Caki2 (cell line): ENCODE measurements at regions not wholly inside any gene's neighbourhood (a gene's known extent, or its start where the extent isn't known, plus 50 kb on each side); places are given as distances from the start of the nearest gene placed in this dataset.
"Not testable (repeated sequence)": the region's sequence is repeated elsewhere in the genome, so short reads cannot be mapped to it uniquely, and the experiment has no call there.

ENCODE experiments used
- DNase-seq: peaks from one replicate; pipeline ENCODE4 v3.0.0-alpha.2; 2015; ENCODE audit warnings: low read depth
- in situ Hi-C: cut with HindIII; loops from 2 replicates; pipeline ENCODE4 v1.10.0; 2016; ENCODE audit warnings: low sequenced_read_pairs, low pct_unique_long_range_greater_than_20kb, mixed read lengths

DNA sequence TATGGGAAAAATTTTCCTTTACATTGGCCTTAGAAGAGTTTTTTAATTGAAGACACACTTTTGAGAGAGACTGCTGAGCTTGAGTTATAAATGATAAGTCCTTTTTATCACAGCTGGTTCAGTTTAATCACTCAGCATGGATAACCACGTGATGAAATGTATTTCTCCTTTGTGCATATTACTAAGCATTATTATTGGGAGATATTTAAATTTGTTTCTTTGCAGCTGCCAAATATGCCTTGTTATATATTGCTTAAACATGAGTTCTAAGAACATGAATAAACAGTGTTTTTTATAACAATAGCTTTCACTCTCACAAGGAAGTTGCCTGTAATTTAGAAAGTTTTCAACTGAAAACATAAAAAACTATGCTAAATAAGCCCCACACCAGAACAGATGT is 293.5 kb upstream of the LRFN5 start:
- no peak for DNase-seq
- in situ Hi-C loops: no loop called here

DNA sequence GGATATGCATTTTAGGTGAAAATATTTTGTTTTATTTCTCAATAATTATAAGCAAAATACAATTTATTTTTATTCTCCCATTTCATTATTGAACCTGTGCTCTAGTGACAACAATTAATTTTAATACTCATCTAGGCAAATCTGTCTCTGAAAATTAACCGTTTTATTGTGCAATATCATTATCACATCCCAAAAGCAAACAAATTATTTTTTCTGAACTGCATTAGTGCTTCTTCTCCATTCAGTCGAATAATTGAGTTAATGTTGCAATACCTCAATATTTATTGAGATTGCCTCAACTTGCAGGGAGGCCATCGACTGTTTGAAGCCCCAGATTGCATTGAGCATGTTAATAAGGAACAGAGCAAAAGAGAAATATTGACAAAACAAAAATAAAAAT is 303.2 kb upstream of the LRFN5 start:
- in situ Hi-C loops: no loop called here
- no peak for DNase-seq

DNA sequence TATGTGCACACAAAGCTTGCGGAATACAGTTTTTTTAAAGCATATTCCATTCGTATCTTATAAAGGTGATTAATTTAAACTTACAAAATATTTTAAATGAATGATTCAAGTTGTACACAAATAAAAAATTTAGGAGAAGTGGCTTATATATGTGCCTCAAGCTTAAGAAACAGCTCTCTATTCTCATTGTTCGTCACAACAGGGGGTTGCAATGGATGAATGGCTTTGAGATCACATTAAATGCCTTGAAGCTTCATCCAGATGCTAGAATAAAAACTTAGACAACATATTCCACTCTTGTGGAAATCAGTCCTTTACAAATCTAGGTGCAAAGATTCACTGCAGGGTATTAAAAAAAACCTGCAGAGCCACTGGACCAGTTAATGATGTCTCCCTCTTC is 303.9 kb upstream of the LRFN5 start:
- in situ Hi-C loops: no loop called here
- no peak for DNase-seq

DNA sequence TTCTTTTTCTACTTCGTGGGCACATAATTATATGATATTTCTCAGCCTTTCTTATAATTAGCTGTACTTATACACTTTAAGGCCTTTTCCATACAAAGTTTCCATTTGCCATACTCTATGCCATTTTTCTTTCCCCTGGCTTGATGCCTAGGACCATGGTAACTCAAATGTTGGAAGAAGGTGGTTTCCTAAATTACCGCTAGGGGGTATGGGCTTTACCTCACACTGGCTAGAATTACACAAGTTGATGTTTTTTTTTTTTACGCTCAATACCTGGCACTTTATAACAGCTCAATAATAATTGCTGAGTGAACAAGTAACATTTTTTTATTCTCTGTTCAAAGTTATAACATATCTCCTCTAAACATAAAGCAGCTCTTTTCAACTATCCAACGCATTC is 306.8 kb upstream of the LRFN5 start:
- in situ Hi-C loops: no loop called here
- no peak for DNase-seq

DNA sequence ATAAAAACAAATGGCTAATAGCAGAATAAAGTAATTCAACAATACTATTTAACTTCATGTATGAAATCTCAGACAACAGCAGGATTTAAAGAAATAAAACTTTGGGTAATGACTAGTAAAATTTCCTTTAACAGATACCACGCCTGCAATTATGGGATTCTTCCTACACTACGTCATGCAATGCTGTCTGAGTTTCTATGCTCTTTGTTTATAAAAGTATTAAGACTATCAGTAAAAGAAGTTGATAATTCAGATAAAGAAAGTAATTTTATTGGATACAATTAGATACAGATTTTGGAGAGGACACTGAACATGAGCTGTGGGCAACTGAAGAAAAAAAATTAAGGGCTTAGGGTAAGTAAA is 308.4 kb upstream of the LRFN5 start:
- DNase-seq: no peak
- in situ Hi-C loops: no loop called here

DNA sequence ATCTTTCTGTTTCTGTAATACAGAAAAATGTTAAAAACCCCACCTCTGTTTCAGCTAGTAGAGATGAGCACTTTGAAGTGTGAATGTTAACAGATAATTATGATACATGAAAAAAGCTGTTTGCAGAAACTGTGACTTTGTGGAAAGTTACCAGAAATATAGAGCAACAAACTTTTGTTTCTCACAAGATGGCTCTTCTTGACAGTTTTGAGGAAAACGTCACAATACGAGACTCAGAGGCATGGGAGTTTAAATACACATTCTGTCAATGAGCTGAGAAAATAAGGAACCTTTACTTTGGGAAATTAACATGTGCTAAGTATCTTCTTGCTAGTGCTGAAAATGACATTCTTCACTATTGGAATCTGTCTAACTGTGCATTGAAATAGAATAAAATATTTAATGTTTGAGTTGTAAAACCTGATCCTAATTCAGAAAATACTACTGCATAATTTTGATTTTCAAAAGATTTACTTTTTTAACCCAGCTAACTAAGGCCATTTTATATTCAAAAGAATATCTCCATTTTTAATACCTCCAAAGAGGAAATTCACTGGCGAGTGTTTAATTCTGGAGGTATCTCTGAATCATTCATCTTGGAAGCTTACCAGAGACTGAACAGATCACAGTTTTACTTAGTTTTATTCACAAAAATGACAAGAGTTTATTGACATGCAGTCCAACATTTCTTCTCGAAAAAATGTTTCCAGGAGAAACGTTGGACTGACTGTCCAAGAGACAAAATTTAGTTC is 308.9 kb upstream of the LRFN5 start:
- in situ Hi-C loops: no loop called here
- DNase-seq: no peak

DNA sequence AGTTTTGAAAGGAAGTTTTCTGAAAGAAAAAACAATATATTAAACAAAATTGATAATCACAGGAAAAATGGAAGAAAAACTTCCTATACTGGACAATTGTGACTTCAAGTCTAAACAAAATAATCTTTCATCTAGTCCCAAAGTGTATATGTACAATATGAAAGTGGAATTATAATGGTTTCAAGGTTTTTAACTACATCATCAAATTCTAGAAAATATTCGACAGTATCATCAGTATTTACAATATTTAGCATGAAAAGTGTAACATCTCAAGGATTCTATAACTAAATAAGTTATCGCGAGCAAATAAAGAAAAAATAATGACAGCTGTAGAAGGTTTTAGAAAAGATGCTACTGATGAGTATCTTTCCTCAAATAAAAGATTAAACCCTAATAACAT is 310.9 kb upstream of the LRFN5 start:
- no peak for DNase-seq
- in situ Hi-C loops: no loop called here

DNA sequence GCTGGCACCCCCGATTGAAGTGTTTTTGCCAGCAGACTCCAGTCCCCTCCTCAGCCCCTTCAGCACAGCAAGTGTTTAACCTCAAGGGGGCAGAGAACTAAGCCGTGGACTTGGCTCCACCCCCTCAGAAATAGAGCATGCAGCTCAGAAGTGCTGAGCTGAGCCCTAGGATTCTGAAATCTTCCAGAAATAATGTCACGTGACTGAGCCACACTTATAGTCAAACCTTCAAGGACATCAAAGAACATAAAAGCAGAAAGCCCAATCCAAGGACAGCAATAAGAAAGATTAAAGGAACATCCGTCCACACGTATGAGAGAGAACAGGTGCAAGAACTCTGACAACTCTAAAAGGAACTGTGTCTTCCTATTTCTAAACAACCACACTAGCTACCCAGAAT is 317.7 kb upstream of the LRFN5 start:
- DNase-seq: no peak
- in situ Hi-C loops: no loop called here

DNA sequence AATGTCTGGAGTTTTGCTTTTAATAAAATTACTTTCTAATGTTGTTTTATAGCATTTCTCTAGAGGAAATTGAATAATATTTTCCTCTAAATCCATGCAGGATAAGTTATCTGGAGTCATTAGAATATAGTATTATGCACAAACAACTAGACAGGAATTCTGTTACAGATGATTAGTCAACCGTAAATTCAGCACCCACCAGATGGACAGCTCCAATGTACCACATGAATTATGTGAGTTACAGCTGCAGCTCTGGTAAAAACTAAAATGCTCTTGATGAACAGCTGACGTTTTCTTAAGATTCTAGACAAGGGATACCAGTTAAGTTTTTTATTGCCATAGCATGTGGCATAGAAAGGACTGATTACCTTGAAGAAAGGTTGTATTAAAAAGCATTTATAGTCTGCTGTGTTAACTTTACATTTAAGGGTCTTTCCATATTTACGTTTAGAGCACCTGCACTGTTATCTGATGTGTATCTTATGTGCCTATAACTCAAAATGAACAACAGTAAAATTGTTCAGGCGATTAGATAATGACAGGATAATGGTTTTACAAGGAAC is 321.4 kb upstream of the LRFN5 start:
- peak; percentile 7 for DNase-seq
- in situ Hi-C loops: no loop called here

DNA sequence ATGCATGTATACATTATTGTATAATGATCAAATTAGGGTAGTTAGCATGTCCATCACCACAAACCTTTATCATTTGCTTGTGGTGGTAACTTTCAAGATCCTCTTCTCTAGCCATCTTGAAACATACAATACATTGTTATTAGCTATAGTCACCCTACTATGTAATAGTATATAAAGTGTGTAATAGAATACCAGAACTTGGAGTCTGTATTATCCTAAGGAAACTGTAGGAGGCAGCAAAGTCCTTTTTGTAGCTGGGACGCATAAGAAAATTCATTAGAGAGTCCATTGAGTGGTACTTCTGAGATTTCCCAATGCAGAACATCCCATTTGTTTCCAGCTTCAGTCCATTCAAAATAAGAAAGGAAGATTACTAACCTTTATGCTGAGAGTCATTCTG is 325.9 kb upstream of the LRFN5 start:
- DNase-seq: no peak
- in situ Hi-C loops: no loop called here

DNA sequence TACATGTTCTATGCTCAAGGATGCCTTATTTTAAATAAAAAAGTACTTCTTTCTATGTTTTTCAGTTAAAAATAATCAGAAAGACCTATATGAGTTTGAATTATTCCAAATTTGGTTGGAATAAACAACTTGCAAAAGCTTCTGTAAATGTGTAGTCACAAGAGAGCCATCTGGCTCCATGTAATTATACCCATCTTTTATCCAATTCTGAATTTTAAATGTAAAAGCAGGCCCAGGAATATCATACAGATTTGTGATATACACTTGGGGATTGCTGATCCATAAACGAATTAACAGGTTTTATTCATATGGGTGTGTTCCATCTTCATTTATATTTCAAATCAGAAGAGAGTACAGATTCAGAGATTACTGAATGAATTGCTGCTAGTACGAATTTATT is 329.2 kb upstream of the LRFN5 start:
- no peak for DNase-seq
- in situ Hi-C loops: no loop called here

DNA sequence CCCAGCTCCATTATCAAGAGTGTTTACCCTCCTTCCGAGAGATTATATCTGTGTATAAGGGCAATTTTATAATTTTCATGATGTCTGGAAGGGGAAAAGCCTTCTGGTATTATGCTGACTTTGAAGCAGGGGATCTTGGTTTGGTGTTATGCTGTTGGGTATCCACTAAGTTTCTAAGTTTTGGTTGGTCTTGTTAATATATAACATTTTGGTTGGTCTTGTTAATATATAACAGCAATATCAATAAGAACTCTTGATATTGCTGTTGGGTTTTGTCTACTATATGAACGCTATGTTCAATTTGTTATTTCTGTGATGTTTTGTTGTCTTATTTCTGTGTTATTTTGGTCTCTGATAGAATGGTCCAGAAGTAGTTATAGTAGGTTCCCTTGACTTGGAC is 349.2 kb upstream of the LRFN5 start:
- in situ Hi-C loops: no loop called here
- DNase-seq: no peak

DNA sequence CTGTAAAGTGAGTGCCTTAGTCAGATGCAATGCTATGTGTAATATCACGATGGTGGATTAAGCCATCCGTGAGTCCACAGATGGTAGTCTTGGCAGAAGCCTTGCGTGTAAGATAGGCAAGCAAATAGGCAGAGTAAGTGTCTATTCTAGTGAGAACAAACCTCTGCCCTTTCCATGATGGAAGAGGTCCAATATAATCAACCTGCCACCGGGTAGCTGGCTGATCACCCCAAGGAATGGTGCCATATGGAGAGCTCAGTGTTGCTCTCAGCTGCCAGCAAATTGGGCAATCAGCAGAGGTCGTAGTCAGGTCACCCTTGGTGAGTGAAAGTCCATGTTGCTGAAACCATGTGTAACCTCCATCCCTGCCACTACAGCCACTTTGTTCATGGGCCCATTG is 371.2 kb upstream of the LRFN5 start:
- no peak for DNase-seq
- in situ Hi-C loops: no loop called here

DNA sequence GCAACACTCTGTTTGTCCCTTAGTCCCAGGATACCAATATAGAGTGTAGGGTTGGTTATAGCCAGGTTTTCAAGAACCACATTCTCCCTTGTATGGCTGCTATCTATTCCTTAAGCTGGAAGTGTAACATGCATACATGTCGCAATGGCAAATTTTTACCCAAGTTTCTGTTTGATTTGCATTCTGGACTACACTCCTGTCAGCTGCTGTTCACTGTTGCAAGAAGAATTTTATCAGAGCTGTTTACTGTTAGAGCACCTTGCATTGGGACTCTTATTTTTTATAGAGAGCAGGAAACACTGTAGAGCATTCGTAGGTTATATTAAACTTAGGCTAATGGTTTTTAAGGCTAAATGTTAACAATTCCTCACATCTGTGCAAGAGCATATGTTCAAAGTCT is 376.0 kb upstream of the LRFN5 start:
- in situ Hi-C loops: no loop called here
- DNase-seq: no peak

DNA sequence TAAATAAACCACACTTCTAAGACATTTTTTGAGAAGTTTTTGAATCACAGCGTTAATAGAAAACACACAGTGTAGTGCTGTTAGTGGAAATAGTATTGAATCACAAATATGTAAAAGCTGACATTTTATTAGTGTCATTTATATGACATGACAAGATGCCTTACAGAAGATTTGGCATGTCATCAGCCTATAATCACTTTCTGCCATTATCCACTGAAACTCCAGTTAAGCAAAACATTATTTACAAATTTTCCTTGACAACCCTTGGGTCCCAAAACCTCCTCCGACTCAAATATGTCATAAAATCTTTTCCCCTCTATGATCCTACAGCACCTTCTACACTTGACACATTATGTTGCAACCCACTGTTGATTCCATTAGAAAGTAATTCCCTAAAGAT is 376.9 kb upstream of the LRFN5 start:
- DNase-seq: no peak
- in situ Hi-C loops: no loop called here

DNA sequence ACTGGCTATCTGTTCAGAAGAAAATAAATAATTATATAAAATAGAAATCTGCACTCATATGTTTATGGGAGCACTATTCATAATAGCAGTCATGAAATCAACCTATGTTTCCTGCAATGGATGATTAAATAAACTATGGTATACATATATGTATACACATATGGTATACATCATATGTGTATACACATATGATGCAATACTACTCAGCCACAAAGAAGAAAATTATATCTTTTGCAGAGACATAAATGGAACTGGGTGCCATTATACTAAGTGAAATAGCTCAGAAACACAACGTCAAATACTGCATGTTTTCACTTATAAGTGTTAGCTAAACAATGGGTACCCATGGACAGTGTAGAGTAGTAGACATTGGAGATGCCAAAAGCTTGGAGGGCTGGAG is 381.2 kb upstream of the LRFN5 start:
- in situ Hi-C loops: no loop called here
- no peak for DNase-seq

DNA sequence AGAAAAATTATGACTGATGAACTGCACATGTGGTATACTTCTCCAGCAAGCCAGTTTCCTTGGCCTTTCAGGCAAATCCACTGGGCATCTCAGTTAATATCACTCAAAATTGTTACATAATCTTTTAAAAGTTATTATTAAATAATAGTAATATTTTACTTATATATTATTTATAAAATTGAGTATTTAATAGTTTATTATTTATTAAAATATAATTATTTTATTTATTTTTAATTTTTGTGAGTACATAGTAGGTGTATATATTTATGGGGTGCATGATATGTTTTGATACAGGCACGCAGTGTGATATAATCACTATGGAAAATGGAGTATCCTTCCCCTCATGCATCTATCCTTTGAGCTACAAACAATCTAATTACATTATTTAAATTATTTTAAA is 384.1 kb upstream of the LRFN5 start:
- DNase-seq: no peak
- in situ Hi-C loops: no loop called here

DNA sequence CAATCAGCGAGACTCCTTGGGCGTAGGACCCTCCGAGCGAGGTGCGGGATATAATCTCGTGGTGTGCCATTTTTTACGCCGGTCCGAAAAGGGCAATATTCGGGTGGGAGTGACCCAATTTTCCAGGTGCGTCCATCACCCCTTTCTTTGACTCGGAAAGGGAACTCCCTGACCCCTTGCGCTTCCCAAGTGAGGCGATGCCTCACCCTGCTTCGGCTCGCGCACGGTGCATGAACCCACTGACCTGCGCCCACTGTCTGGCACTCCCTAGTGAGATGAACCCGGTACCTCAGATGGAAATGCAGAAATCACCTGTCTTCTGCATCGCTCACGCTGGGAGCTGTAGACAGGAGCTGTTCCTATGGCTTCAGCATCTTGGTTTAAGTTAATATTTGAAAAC is 391.7 kb upstream of the LRFN5 start:
- in situ Hi-C loops, DNase-seq: not testable (repeated sequence)

DNA sequence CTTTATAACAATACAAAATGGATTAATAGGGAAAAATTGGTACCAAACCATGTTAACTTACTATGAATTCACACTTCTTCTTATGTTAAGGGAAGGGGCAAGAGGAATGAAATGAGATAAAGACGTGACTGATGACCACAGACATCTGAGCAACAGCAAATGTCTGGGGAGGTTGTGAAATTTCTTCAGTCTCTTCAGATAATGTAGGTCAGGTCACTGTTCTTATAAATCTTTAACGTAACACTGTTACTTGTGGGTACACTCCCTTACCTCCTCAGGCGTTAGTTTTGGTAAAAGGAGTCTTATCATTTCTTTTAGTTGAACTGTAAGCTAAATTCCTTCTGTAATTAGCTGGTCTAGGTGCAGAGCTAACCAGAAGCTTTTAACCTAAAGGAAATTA is 405.0 kb upstream of the LRFN5 start:
- DNase-seq: no peak

DNA sequence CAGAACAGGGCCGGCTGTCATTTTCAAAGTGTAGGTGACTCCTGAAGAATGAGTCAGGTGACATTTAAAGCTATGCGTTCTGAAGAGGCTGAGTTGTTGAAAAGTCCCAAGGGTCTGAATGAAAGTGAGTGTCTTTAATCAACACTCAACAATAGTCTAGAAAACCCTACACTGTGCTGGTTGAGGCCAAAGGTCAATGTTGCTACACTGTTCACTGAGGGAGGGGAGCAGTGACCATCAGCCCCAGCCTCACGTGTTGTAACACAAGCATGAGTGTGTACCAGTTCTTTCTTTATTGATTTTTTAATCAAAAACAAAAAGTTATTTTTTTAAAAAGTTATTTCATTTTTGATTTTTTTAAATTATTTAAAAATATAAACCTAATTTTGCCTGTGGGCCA is 418.8 kb upstream of the LRFN5 start:
- in situ Hi-C loops: no loop called here
- no peak for DNase-seq

More for the DNA sequence above, 405.0 kb upstream of the LRFN5 start:
- in situ Hi-C loops: no loop called here
